22Rv1 (cell line): ENCODE measurements at regions not wholly inside any gene's neighbourhood (a gene's known extent, or its start where the extent isn't known, plus 50 kb on each side); places are given as distances from the start of the nearest gene placed in this dataset.
A peak's percentile ranks its signal among the peaks of the same experiment; 100 is the strongest.

Experiments used
- H3K27ac ChIP-seq: fragments of 450-650 bp; 2 replicates; pipeline ENCODE4 v1.5.1; 2017
- CTCF ChIP-seq: fragments of 450-650 bp; IDR thresholded peaks from 2 replicates; pipeline ENCODE4 v1.5.1; 2017; ENCODE audit warnings: mild to moderate bottlenecking
- ZFX ChIP-seq: fragments of 450-650 bp; IDR thresholded peaks from 2 replicates; pipeline ENCODE4 v1.6.1; 2017; ENCODE audit warnings: antibody characterized with exemption, borderline replicate concordance

GRCh38 chr6:113481458-113481857 is 375.7 kb upstream of the MARCKS start:
- TF ChIP-seq CTCF: no peak
- TF ChIP-seq ZFX: no peak
- H3K27ac ChIP-seq: no peak overlapping the region

- H3K27ac ChIP-seq: no peak overlapping the region
- TF ChIP-seq CTCF (no peak), ZFX (no peak)
These were observed 375.2 kb upstream of the MARCKS start for GRCh38 chr6:113481910-113482309.

GRCh38 chr6:113482771-113483170 is 374.4 kb upstream of the MARCKS start:
- no peak overlapping the region for H3K27ac ChIP-seq
- TF ChIP-seq ZFX: no peak
- TF ChIP-seq CTCF: no peak

GRCh38 chr6:113486199-113486598 is 370.9 kb upstream of the MARCKS start:
- no peak for TF ChIP-seq ZFX
- no peak overlapping the region for H3K27ac ChIP-seq

GRCh38 chr6:113487489-113488058 is 369.6 kb upstream of the MARCKS start:
- TF ChIP-seq ZFX: no peak
- no peak overlapping the region for H3K27ac ChIP-seq

- TF ChIP-seq ZFX (no peak), CTCF (no peak)
These were observed 369.1 kb upstream of the MARCKS start for GRCh38 chr6:113488061-113488460.

GRCh38 chr6:113488812-113489685 is 368.1 kb upstream of the MARCKS start:
- no peak overlapping the region for H3K27ac ChIP-seq
- no peak for TF ChIP-seq ZFX
- TF ChIP-seq CTCF: peak; percentile 60

More at GRCh38 chr6:113488061-113488460, 369.1 kb upstream of the MARCKS start:
- no peak overlapping the region for H3K27ac ChIP-seq

GRCh38 chr6:113489952-113490746 is 367.0 kb upstream of the MARCKS start:
- no peak for TF ChIP-seq CTCF
- TF ChIP-seq ZFX: no peak
- peak overlapping the region; percentile 56 for H3K27ac ChIP-seq
